Esophagus squamous epithelium (tissue), 5 donors: ENCODE measurements at regions not wholly inside any gene's neighbourhood (a gene's known extent, or its start where the extent isn't known, plus 50 kb on each side); places are given as distances from the start of the nearest gene placed in this dataset.

Experiments used
- DNase-seq: peaks from one replicate; lab custom pipeline; 2025; lab: John Stamatoyannopoulos, UW
- H3K27ac ChIP-seq, 4 donors: fragments of 200-600 bp; sonication (generic); one replicate each; pipeline ENCODE4 v1.5.1; 2016 to 2019; ENCODE audit warnings: mild to moderate bottlenecking in 1 of 4
- H3K27me3 ChIP-seq, 4 donors: fragments of 200-600 bp; sonication (generic); 1 replicate in 3 of 4; 2 replicates in 1 of 4; pipeline versions ENCODE4 v1.5.1 to v1.6.0; 2017 to 2021; ENCODE audit warnings: antibody characterized with exemption in 1 of 4
- H3K36me3 ChIP-seq, 3 donors: fragments of 200-600 bp; sonication (generic); one replicate each; pipeline ENCODE4 v1.5.1; 2016 to 2019
- H3K4me1 ChIP-seq, 3 donors: fragments of 200-600 bp; sonication (generic); one replicate each; pipeline ENCODE4 v1.5.1; 2017 to 2019
- H3K4me3 ChIP-seq, 4 donors: fragments of 200-600 bp; sonication (generic); 1 replicate in 3 of 4; 2 replicates in 1 of 4; pipeline ENCODE4 v1.5.1; 2016 to 2019; ENCODE audit warnings: mild to moderate bottlenecking in 2 of 4, moderate library complexity in 1 of 4
- H3K9me3 ChIP-seq, 3 donors: fragments of 200-600 bp; sonication (generic); one replicate each; pipeline ENCODE4 v1.5.1; 2016 to 2019
- POLR2A ChIP-seq, 4 donors: fragments of 450-650 bp; IDR thresholded peaks; one replicate each; pipeline ENCODE4 v1.6.1; 2017; ENCODE audit warnings: antibody characterized with exemption in 4 of 4, mild to moderate bottlenecking in 4 of 4, moderate library complexity in 3 of 4
- WGBS, 2 donors: methylation state at CpG; one replicate each; pipeline ENCODE4 v1.1.5; 2018; 5-methylcytosine and 5-hydroxymethylcytosine counted together
- intact Hi-C: fragments of 100-400 bp; cut with DNase I; formaldehyde crosslinking; loops from one replicate; pipeline ENCODE4 v1.15.0; 2022
- small RNA-seq, 4 donors: library from RNA; depleted of rRNA; stranded (forward); fragments of <200 nt; gene quantifications; one replicate each; pipeline ENCODE3, GENCODE V24; 2016
- TF ChIP-seq, protein P1 (sequence below), 6 experiments: fragments of 450-650 bp in 4 of 6; fragments of 200-600 bp in 2 of 6; sonication (generic) in 2 of 6; IDR thresholded peaks; one replicate each; pipeline ENCODE4 v1.5.1; 2016 to 2019; ENCODE audit warnings: antibody characterized with exemption in 6 of 6, mild to moderate bottlenecking in 4 of 6, moderate library complexity in 4 of 6
- donor health status: DM: yes; HTN: yes; CAD: no.

DNA sequence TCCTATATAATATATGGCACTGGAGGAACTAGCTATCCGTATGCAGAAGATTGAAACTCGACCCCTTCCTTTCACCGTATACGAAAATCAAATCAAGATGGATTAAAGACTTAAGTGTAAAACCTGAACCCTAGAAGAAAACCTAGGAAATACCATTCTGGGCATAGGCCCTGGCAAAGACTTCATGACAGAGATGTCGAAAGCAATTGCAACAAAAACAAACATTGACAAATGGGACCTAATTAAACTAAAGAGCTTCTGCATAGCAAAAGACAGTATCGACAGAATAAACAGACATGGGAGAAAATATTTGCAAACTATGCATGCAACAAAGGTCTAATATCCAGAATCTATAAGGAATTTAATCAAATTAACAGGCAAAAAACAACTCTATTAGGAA, 61.4 kb upstream of the HDAC9 start:
- Histone ChIP-seq H3K27ac (no peak overlapping the region), H3K4me3 (no peak overlapping the region), H3K36me3 (no peaks in the 10 kb centered on the region), H3K27me3 (no peaks in the 10 kb centered on the region), H3K4me1 (no peaks in the 10 kb centered on the region), H3K9me3 (no peaks in the 10 kb centered on the region)
- WGBS, 2 donors: 83% methylated on average over 6 of the region's 6 CpGs
- TF ChIP-seq POLR2A (IDR thresholded peaks at IDR 0.05): no peak
- TF ChIP-seq, protein P1, sequence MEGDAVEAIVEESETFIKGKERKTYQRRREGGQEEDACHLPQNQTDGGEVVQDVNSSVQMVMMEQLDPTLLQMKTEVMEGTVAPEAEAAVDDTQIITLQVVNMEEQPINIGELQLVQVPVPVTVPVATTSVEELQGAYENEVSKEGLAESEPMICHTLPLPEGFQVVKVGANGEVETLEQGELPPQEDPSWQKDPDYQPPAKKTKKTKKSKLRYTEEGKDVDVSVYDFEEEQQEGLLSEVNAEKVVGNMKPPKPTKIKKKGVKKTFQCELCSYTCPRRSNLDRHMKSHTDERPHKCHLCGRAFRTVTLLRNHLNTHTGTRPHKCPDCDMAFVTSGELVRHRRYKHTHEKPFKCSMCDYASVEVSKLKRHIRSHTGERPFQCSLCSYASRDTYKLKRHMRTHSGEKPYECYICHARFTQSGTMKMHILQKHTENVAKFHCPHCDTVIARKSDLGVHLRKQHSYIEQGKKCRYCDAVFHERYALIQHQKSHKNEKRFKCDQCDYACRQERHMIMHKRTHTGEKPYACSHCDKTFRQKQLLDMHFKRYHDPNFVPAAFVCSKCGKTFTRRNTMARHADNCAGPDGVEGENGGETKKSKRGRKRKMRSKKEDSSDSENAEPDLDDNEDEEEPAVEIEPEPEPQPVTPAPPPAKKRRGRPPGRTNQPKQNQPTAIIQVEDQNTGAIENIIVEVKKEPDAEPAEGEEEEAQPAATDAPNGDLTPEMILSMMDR (IDR thresholded peaks at IDR 0.05): no peak
- DNase-seq: no peak
- intact Hi-C loops: no loop called here

DNA sequence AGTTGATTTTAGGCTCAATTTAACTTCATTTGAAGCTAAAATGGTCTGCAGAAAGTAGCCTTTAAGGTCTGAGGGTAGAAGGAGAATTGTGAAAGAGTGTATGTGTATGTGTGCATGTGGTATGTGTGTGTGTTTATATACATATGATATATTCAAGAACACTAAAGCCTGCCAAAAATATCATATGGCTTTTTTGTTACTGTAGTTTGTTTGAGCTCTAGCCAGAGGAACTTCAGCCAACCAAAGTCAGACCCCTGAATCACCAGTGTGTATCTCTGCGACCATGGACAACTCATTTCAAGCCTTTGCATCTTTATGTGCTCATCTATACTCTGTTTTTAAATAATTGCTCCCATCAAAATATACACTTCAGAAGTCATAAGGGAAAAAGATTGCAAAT, 58.4 kb upstream of the HDAC9 start:
- H3K27ac ChIP-seq: no peak overlapping the region
- no peaks in the 10 kb centered on the region for H3K9me3 ChIP-seq
- no peaks in the 10 kb centered on the region for H3K4me1 ChIP-seq
- H3K4me3 ChIP-seq: no peak overlapping the region
- no peaks in the 10 kb centered on the region for H3K36me3 ChIP-seq
- no peaks in the 10 kb centered on the region for H3K27me3 ChIP-seq
- WGBS, 2 donors: 38 to 60% methylated on average over 1 of the region's 1 CpG
- DNase-seq: no peak
- intact Hi-C loops: no loop called here
- TF ChIP-seq, protein P1 (IDR thresholded peaks at IDR 0.05): no peak
- no peak for TF ChIP-seq POLR2A (IDR thresholded peaks at IDR 0.05)

- WGBS, 2 donors: 45 to 55% methylated on average over 2 of the region's 2 CpGs
- no peaks in the 10 kb centered on the region for H3K4me1 ChIP-seq
- H3K27me3 ChIP-seq: no peaks in the 10 kb centered on the region
- TF ChIP-seq, protein P1 (IDR thresholded peaks at IDR 0.05): no peak
- TF ChIP-seq POLR2A (IDR thresholded peaks at IDR 0.05): no peak
- no peaks in the 10 kb centered on the region for H3K9me3 ChIP-seq
- H3K27ac ChIP-seq: no peak overlapping the region
- H3K4me3 ChIP-seq: no peak overlapping the region
- DNase-seq: no peak
- intact Hi-C loops: no loop called here
- H3K36me3 ChIP-seq: no peaks in the 10 kb centered on the region
Observed at GRCh38 chr7:18440934-18441333, 54.6 kb upstream of the HDAC9 start.

GRCh38 chr7:18444826-18445225, 50.7 kb upstream of the HDAC9 start:
- Histone ChIP-seq H3K4me1 (no peaks in the 10 kb centered on the region), H3K36me3 (no peaks in the 10 kb centered on the region), H3K27ac (no peak overlapping the region), H3K4me3 (no peak overlapping the region), H3K9me3 (no peaks in the 10 kb centered on the region), H3K27me3 (no peaks in the 10 kb centered on the region)
- 73 to 77% methylated on average over 1 of the region's 1 CpG for WGBS, 2 donors
- no peak for DNase-seq
- TF ChIP-seq, protein P1 (IDR thresholded peaks at IDR 0.05): no peak
- TF ChIP-seq POLR2A (IDR thresholded peaks at IDR 0.05): no peak
- intact Hi-C loops: no loop called here

- no peak overlapping the region for H3K4me3 ChIP-seq
- H3K27me3 ChIP-seq: no peaks in the 10 kb centered on the region
- TF ChIP-seq, protein P1 (IDR thresholded peaks at IDR 0.05): no peak
- TF ChIP-seq POLR2A (IDR thresholded peaks at IDR 0.05): no peak
- H3K36me3 ChIP-seq: no peaks in the 10 kb centered on the region
- H3K27ac ChIP-seq: no peak overlapping the region
- intact Hi-C loops: no loop called here
- WGBS, 2 donors: 68 to 77% methylated on average over 3 of the region's 3 CpGs
- no peaks in the 10 kb centered on the region for H3K9me3 ChIP-seq
- DNase-seq: no peak
- no peaks in the 10 kb centered on the region for H3K4me1 ChIP-seq
Observed at GRCh38 chr7:18445483-18445882, 50.1 kb upstream of the HDAC9 start.

Small RNAs in the stretch of these regions (small RNA-seq; reads per million reads assigned to genes)
- 0 reads per million in 4 donors for gene MIR1302-6
